Stomach smooth muscle (tissue), 2 donors: ENCODE measurements at regions not wholly inside any gene's neighbourhood (a gene's known extent, or its start where the extent isn't known, plus 50 kb on each side); places are given as distances from the start of the nearest gene placed in this dataset.

ENCODE experiments used
- H3K27ac ChIP-seq: one replicate; pipeline ENCODE4 v1.7.0; 2013; ENCODE audit warnings: mild to moderate bottlenecking, low read length, inconsistent platforms
- H3K27me3 ChIP-seq, 2 donors: one replicate each; pipeline ENCODE4 v1.7.0; 2013; ENCODE audit warnings: low read length in 2 of 2; ENCODE audit not compliant: insufficient read depth in 2 of 2, control insufficient read depth in 1 of 2
- H3K36me3 ChIP-seq, 2 donors: one replicate each; pipeline ENCODE4 v1.7.0; 2013; ENCODE audit warnings: low read length in 2 of 2; ENCODE audit not compliant: control insufficient read depth in 2 of 2, insufficient read depth in 2 of 2
- H3K4me1 ChIP-seq: one replicate; pipeline ENCODE4 v1.7.0; 2013; ENCODE audit warnings: low read length; ENCODE audit not compliant: control insufficient read depth, insufficient read depth
- H3K4me3 ChIP-seq, 2 donors: one replicate each; pipeline ENCODE4 v1.7.0; 2013; ENCODE audit warnings: low read length in 2 of 2
- H3K9ac ChIP-seq, 2 donors: one replicate each; pipeline ENCODE4 v1.7.0; 2013; ENCODE audit warnings: low read length in 2 of 2, mild to moderate bottlenecking in 1 of 2
- H3K9me3 ChIP-seq, 2 donors: one replicate each; pipeline ENCODE4 v1.7.0; 2013; ENCODE audit warnings: low read length in 2 of 2; ENCODE audit not compliant: control insufficient read depth in 2 of 2
- donor health status: healthy.
- donor health status: Pancreatic carcinoma.

- Histone ChIP-seq H3K9ac (no peak overlapping the region), H3K27ac (no peak overlapping the region), H3K36me3 (no peaks in the 10 kb centered on the region), H3K27me3 (no peaks in the 10 kb centered on the region), H3K4me1 (no peaks in the 10 kb centered on the region), H3K9me3 (no peaks in the 10 kb centered on the region), H3K4me3 (no peak overlapping the region)
Measured at GRCh38 chr4:138051157-138051556, 191.0 kb downstream of the SLC7A11 start.

GRCh38 chr4:138050601-138051000, 191.5 kb downstream of the SLC7A11 start:
- Histone ChIP-seq H3K4me1 (no peaks in the 10 kb centered on the region), H3K27ac (no peak overlapping the region), H3K4me3 (no peak overlapping the region), H3K9ac (no peak overlapping the region), H3K36me3 (no peaks in the 10 kb centered on the region), H3K27me3 (no peaks in the 10 kb centered on the region), H3K9me3 (no peaks in the 10 kb centered on the region)

- Histone ChIP-seq H3K27me3 (no peaks in the 10 kb centered on the region), H3K27ac (no peak overlapping the region), H3K4me1 (no peaks in the 10 kb centered on the region), H3K9ac (no peak overlapping the region), H3K4me3 (no peak overlapping the region), H3K36me3 (no peaks in the 10 kb centered on the region), H3K9me3 (no peaks in the 10 kb centered on the region)
Measured at GRCh38 chr4:138049355-138049754, 192.8 kb downstream of the SLC7A11 start.

GRCh38 chr4:138047290-138047689, 194.9 kb downstream of the SLC7A11 start:
- Histone ChIP-seq H3K9me3 (no peaks in the 10 kb centered on the region), H3K27ac (no peak overlapping the region), H3K4me1 (no peaks in the 10 kb centered on the region), H3K9ac (no peak overlapping the region), H3K36me3 (no peaks in the 10 kb centered on the region), H3K27me3 (no peaks in the 10 kb centered on the region), H3K4me3 (no peak overlapping the region)

- H3K4me1 ChIP-seq: no peaks in the 10 kb centered on the region
- no peak overlapping the region for H3K9ac ChIP-seq
- H3K27me3 ChIP-seq: no peaks in the 10 kb centered on the region
- no peak overlapping the region for H3K4me3 ChIP-seq
- H3K27ac ChIP-seq: no peak overlapping the region
- H3K36me3 ChIP-seq: no peaks in the 10 kb centered on the region
- H3K9me3 ChIP-seq: no peaks in the 10 kb centered on the region
Measured at GRCh38 chr4:138045036-138045435, 197.1 kb downstream of the SLC7A11 start.

GRCh38 chr4:138039010-138039409, 203.1 kb downstream of the SLC7A11 start:
- Histone ChIP-seq H3K4me3 (no peak overlapping the region), H3K27ac (no peak overlapping the region), H3K9me3 (no peaks in the 10 kb centered on the region), H3K4me1 (no peaks in the 10 kb centered on the region), H3K36me3 (no peaks in the 10 kb centered on the region), H3K27me3 (no peaks in the 10 kb centered on the region), H3K9ac (no peak overlapping the region)

- Histone ChIP-seq H3K36me3 (no peaks in the 10 kb centered on the region), H3K4me1 (no peaks in the 10 kb centered on the region), H3K4me3 (no peak overlapping the region), H3K27ac (no peak overlapping the region), H3K27me3 (no peaks in the 10 kb centered on the region), H3K9ac (no peak overlapping the region), H3K9me3 (no peaks in the 10 kb centered on the region)
Measured at GRCh38 chr4:138037696-138038095, 204.5 kb downstream of the SLC7A11 start.

- Histone ChIP-seq H3K9me3 (no peaks in the 10 kb centered on the region), H3K4me3 (no peak overlapping the region), H3K27me3 (no peaks in the 10 kb centered on the region), H3K9ac (no peak overlapping the region), H3K4me1 (no peaks in the 10 kb centered on the region), H3K36me3 (no peaks in the 10 kb centered on the region), H3K27ac (no peak overlapping the region)
Measured at GRCh38 chr4:138035781-138036258, 206.3 kb downstream of the SLC7A11 start.

GRCh38 chr4:138034871-138035270, 207.3 kb downstream of the SLC7A11 start:
- Histone ChIP-seq H3K27me3 (no peaks in the 10 kb centered on the region), H3K36me3 (no peaks in the 10 kb centered on the region), H3K9ac (no peak overlapping the region), H3K4me3 (no peak overlapping the region), H3K4me1 (no peaks in the 10 kb centered on the region), H3K27ac (no peak overlapping the region), H3K9me3 (no peaks in the 10 kb centered on the region)

- no peaks in the 10 kb centered on the region for H3K36me3 ChIP-seq
- H3K9me3 ChIP-seq: no peaks in the 10 kb centered on the region
- H3K4me3 ChIP-seq: no peak overlapping the region
- H3K4me1 ChIP-seq: no peaks in the 10 kb centered on the region
- H3K27me3 ChIP-seq: no peaks in the 10 kb centered on the region
- H3K27ac ChIP-seq: no peak overlapping the region
- H3K9ac ChIP-seq: no peak overlapping the region
Measured at GRCh38 chr4:138032222-138032621, 209.9 kb downstream of the SLC7A11 start.

- no peak overlapping the region for H3K9ac ChIP-seq
- H3K27me3 ChIP-seq: no peaks in the 10 kb centered on the region
- H3K4me3 ChIP-seq: no peak overlapping the region
- no peak overlapping the region for H3K27ac ChIP-seq
- H3K4me1 ChIP-seq: no peaks in the 10 kb centered on the region
- H3K9me3 ChIP-seq: no peaks in the 10 kb centered on the region
- no peaks in the 10 kb centered on the region for H3K36me3 ChIP-seq
Measured at GRCh38 chr4:138030375-138030774, 211.8 kb downstream of the SLC7A11 start.
